ENCODE measurements at regions not wholly inside any gene's neighbourhood (a gene's known extent, or its start where the extent isn't known, plus 50 kb on each side); places are given as distances from the start of the nearest gene placed in this dataset.

DNA sequence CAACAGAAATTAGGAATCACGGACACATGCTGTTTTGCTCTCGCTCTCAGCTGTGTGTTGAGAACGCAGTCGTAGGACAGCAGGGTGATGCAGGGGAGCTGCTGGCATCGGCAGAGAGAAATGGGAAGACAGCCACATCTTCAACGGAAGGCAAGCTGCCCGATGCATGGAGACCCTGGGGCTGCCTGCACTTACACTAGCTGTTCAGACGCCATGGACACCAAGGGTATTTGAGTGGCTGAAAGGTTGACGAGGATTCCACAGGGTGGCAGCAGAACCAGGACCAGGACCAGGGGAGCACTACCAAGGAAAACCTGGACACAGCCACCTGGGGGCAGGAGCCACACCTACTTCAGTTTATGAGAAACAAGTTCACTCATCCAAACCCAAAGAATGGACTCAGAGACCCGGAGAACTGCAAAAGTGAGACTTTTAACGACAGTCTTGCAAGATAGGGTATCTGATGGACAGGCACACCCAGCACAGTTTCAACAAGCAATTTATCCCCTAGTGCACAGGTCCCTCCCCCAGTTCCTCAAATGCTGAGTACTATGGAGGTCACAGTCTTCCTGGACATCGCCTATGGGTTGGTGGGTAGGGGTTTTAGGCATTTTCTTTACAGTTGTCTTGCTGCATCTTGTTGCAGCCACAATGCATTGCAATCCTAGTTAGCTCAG is 56.3 kb upstream of the ENTPD6 start:
- no peak for TF ChIP-seq JUN (IDR thresholded peaks at IDR 0.05; ENCODE audit: borderline replicate concordance, insufficient read depth, insufficient read length, low read depth)
- TF ChIP-seq, protein P1, sequence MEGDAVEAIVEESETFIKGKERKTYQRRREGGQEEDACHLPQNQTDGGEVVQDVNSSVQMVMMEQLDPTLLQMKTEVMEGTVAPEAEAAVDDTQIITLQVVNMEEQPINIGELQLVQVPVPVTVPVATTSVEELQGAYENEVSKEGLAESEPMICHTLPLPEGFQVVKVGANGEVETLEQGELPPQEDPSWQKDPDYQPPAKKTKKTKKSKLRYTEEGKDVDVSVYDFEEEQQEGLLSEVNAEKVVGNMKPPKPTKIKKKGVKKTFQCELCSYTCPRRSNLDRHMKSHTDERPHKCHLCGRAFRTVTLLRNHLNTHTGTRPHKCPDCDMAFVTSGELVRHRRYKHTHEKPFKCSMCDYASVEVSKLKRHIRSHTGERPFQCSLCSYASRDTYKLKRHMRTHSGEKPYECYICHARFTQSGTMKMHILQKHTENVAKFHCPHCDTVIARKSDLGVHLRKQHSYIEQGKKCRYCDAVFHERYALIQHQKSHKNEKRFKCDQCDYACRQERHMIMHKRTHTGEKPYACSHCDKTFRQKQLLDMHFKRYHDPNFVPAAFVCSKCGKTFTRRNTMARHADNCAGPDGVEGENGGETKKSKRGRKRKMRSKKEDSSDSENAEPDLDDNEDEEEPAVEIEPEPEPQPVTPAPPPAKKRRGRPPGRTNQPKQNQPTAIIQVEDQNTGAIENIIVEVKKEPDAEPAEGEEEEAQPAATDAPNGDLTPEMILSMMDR (IDR thresholded peaks at IDR 0.05; ENCODE audit: extremely low read depth in 1 of 2, insufficient read depth in 1 of 2, low read depth in 1 of 2, low read length in 2 of 2), result no peak
- TF ChIP-seq POLR2A (IDR thresholded peaks at IDR 0.05; ENCODE audit: low read depth, low read length), result no peak
- no peak for TF ChIP-seq POLR2AphosphoS5 (IDR thresholded peaks at IDR 0.05; ENCODE audit: insufficient read depth, low read depth, low read length)
- no peak for TF ChIP-seq EZH2 (IDR thresholded peaks at IDR 0.05; ENCODE audit: borderline replicate concordance, low read depth, low read length, severe bottlenecking)
- no peak for TF ChIP-seq MYC (IDR thresholded peaks at IDR 0.05; ENCODE audit: low read depth, low read length)
- TF ChIP-seq, protein P2, sequence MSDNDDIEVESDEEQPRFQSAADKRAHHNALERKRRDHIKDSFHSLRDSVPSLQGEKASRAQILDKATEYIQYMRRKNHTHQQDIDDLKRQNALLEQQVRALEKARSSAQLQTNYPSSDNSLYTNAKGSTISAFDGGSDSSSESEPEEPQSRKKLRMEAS (IDR thresholded peaks at IDR 0.05; ENCODE audit: insufficient read depth, insufficient read length), result no peak
- no peak for TF ChIP-seq FOS (IDR thresholded peaks at IDR 0.05; ENCODE audit: borderline replicate concordance, insufficient read depth, low read length)
